ENCODE measurements at regions not wholly inside any gene's neighbourhood (a gene's known extent, or its start where the extent isn't known, plus 50 kb on each side); places are given as distances from the start of the nearest gene placed in this dataset.

- TF ChIP-seq CTCF (IDR thresholded peaks at IDR 0.05) (no peak), POLR2AphosphoS5 (IDR thresholded peaks at IDR 0.05) (no peak), POLR2A (IDR thresholded peaks at IDR 0.05) (no peak)
Observed at GRCh38 chr4:3369781-3370674, 71.7 kb upstream of the HGFAC start.
